CD4-positive, alpha-beta T cell treated with Interleukin-10 for 1 hour (primary cell): ENCODE measurements at regions not wholly inside any gene's neighbourhood (a gene's known extent, or its start where the extent isn't known, plus 50 kb on each side); places are given as distances from the start of the nearest gene placed in this dataset.
"Not testable (repeated sequence)": the region's sequence is repeated elsewhere in the genome, so short reads cannot be mapped to it uniquely, and the experiment has no call there.

Source experiments
- DNase-seq: peaks from one replicate; pipeline ENCODE4 v3.0.0-alpha.2; 2020

DNA sequence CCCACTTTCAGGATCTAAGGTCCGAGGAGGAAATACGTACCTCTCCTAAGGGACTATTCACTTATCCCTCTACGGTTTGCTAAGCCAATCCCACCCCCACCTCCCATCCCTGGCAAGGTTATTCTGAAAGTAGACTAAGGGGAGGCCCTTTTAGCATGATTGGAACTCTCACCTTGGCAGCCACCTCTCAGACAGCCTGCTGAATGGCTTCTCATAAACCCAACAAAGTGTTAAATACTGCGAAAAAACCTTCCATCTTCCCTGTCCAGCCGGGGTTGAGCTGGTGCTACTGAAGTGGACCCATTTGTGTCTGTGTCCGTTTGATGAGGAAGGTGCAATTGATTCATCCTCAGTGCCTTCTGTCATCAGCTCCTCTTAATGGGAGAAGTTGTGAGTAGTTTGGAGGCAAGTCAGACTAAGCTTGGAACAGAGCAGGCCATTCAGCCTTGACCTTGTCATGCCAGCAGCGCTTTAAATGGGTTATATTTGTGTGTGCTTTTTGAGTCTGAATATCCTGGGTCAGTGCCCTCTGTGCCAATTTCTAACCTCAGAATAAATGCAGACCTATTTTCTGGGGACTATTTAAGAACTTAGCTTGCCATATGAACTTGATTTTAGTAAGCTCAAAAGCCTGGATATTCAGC lies 476.3 kb upstream of the ZNF608 start:
- DNase-seq: no peak

DNA sequence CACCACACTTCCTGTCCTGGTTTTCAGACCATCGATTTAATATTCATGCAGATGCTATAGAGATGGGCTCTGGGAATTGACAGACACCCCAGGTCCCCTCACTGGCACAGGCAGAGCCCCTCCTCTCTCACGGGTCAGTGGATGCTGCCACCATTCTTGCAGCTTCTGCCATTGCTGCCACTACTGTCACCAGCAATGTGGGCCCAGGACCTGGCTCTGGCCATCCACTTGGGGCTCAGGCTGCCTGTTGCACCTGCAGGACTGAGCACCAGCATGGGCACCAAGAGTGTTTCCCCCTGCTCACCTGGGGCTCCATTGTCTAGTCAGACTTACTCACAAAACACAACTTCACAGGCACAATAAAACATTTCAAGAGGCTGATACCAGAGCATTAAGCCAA lies 479.0 kb upstream of the ZNF608 start:
- no peak for DNase-seq

DNA sequence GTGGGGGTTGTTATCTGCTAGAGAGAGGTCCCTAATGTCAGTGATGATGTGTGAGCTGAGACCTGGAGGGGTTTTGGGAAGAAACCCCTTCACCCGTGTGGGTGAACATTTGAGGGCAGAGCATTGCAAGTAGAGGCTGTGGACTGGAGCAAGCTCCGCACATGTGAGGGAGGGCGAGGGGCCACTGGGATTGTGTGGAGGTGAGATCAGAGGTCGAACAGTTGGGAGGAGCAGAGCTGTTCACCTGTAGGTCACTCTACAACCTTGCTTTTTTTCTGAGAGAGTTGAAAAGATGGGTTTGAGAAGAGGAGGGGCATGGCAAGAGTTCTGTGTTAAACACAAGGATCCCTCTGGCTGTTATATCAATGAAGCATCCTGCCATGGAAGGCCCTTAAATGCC lies 480.4 kb upstream of the ZNF608 start:
- DNase-seq: no peak

DNA sequence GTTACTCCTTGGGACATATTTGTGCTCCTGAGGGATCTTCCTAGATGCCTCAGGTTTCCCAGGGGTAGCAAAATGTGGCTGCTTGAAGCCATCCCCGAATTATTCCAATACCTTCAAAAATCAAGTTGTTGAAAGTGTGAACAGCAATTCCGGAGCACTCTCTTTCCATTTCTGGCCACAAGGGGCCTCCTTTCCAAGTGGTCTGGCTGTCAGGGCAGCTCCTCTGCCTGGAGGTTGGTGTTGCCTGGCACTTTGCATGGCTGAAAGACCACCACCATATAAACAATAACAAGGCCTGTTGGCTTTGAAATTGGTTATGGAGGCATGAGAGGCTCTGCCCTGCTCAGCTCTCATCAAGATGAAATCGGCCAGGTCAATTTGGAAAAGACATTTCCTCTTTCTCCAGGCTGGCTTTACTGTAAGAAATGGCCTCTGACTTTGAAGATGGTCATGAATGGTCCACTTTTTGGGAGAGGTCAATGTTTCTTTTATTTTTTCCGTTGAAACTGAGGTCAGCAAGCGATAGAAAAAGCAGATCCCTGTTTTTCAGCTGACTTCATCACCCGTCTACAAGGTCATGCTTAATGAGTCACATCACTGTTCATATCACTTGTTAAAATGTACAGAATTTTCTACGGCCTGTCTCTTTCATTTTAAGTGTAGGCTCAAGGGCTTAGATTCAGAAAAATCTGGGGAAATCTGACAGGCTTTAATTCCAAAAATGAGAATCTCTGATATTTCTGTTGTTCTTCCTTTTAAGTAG lies 481.1 kb upstream of the ZNF608 start:
- DNase-seq: no peak

DNA sequence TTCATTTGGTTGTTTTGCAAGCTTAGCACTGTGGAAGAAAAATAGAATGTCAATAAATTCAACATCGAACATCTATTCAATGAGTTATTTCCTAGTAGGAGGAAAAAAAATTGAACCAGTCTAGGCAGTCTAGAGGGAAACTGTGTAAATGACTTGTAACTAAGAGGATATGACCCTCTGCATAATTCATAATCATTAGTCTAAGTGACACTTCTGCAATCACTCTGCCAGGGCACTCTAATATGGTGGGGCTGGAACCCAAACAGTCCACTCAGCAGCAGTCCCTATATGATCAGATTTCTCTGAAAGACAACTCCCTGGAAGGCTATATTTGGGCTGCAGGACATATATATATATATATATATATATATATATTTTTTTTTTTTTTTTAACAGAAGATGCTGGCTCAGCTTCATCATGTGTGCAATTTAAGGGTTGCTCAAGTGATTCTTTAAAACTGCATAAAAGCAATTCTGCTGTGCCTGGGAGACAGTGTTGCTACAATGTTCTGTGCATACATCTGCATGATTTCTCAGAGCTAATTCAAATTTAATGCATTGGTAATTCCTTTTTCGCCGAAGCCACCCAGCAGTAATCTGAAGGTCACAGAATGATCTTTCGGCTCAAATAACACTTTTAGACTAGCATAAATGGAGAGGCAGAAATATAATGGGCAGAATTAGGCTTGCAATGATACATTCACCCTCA lies 482.1 kb upstream of the ZNF608 start:
- no peak for DNase-seq

DNA sequence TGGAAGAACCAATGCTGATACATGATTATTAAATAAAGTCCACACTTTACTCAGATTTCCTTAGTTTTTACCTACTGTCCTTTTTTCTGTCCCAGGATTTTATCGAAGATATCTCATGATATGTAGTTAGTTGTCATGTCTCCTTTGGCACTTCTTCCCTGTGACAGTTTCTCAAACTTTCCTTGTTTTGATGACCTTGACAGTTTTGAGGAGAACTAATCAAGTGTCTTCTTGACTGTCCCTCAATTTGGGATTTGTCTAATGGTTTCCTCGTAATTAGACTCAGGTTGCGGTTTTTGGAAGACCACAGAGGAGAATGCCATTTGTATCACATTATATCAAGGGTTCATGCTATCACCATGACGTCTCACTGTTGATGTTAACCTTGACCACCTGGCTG lies 483.1 kb upstream of the ZNF608 start:
- DNase-seq: no peak

DNA sequence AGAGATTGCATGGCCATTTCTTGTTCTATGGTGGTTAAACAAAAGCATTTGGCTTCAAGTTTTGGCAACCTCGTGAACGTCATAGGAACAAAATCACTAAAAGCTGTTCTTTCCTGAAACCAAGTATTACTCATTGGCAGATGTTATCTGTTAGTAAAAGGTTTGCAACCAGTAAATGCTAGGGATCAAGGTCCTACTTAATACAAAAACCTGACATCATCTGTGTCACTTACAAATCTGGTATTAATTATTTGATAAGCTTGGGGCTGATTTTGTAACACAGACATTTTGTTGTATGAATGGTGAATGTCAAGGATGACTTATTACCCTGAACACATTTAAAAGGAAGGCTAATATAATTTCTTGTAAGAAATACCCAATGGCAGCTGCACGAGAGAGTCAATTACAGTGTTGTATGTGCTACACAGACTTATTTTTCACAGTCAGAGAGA lies 486.4 kb upstream of the ZNF608 start:
- DNase-seq: no peak

DNA sequence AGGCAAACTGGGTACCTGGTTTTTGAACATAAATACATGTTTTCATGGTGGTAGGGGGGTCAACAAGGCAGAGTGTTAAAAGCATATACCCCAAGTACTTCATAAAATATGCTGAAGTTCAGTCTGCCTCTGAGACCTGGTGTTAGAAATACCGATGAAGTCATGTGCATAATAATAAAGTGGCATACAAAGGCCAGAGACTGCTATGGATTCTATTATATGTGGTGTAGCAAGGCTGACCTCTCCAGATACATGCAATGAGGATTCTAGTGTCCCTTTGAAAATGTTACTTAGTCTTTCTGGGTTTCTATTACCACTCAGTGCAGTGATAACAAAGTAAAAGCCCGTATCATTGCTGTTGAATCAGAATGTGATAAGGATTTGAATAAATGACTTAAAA lies 487.5 kb upstream of the ZNF608 start:
- no peak for DNase-seq

DNA sequence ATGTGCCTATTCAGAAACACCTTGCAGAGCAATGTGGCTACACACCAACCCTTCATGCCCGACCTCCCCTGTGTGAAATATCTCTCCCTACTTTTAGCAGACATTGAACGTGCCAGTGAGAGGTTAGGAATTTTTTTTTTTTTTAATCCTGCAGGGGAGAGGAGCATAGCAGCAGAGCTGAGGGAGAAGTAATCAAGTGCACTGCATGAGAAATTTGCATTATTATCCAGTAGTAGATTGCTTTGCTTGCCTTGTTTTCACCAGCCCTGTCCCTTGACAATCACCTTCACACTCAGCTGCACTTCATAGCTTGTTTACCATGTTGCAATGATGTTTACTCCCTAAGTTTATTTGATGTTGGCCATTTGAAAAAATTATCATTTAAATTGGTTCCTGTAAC lies 489.6 kb upstream of the ZNF608 start:
- DNase-seq: no peak

DNA sequence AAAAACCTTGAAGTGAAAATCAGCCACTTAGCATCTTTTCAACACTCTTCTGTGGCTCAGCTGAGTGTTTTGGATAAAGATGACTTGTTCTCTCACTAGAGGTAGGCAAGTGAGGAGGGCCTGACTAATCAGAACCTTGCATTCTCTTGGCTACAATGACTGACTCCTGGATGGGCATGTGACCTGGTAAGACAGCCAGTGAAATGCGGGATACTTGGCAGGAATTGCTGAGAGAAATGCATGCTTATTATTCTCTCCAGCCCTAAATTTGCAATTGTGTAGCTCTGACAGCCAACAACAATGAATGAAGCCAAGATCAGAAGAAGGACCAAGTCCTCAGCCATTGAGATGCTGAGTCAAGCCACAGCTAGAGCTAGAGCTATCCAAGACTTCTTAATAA lies 490.5 kb upstream of the ZNF608 start:
- DNase-seq: no peak

DNA sequence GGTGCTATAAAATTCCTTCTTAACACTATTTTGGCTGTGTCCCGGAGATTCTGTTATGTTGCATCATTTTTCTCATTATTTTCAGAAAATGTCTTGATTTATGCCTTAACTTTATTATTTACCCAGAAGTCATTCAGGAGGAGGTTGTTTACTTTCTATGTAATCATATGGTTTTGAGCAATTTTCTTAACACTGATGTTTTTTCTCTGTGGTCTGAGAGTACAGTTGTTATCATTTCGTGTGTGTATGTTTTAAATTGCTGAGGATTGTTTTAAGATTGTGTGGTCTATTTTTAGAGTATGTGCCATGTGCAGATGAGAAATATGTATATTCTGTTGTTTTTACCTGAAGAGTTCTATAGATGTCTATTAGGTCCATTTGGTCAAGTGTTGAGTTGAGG lies 498.1 kb upstream of the ZNF608 start:
- DNase-seq: no peak

DNA sequence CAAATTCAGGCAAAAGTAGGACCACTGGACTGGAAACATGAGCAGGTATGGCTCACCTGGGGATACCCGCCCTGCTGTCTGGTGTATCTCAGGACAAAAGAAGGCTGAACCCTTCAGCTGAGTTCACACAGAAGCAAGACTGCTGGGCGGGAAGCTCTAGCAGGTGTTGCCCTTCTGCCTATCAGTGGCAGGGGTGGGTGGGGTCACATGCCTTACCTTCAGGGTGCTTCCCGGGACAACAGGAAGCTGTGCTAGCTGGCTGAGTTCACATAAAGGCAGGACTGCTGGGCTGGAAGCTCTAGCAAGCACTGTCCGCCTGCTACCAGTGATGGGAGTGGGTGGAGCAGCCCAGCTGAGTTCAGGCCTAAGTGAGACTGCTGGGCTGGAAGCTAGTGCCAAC lies 498.8 kb upstream of the ZNF608 start:
- DNase-seq: no peak

DNA sequence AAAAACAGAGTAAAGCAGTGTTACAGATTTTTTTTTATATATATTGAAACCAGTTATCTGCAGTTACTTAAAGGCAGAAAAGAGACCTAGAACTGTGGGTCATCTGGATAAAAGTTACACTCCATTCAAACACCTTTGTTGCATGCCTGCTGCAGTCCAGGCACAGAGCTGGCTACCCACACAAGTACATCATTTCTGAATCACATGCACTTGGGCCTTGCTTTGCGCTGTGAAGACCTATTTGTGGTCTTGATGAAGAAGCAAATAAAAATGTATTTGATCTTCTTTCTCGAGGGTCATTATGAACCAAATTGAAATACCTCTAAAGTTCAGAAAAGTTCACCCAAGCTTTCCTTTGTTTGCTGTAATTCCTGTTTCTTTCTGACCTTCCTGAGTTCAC lies 503.0 kb upstream of the ZNF608 start:
- no peak for DNase-seq

DNA sequence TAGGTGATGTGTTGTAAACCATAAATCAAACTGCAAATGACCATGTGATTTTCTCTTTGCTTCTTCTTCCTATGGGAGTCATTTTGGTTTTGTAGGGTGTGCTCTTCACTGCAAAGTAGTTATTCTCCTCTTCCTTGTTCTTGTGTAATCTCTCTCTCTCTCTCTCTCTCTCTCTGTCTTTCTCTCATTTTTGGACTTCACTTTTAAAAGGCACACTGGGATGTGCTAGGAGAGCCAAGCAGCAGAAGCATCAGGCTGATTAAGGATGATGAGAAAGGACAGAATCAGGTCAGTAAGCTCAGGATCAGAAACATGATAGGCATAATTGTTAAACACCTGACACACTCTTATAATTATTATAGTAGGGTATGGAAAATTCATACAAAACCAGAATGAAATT lies 505.3 kb upstream of the ZNF608 start:
- no peak for DNase-seq

DNA sequence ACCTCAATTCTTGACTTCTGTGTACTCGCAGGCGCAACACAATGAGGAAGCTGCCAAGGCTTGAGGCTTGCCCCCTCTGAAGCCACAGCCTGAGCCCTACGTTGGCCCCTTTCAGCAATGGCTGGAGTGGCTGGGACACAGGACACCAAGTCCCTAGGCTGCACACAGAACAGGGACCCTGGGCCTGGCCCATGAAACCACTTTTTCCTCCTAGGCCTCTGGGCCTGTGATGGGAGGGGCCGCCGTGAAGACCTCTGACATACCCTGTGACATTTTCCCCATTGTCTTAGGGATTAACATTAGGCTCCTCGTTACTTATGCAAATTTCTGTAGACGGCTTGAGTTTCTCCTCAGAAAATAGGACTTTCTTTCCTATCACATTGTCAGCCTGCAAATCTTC lies 507.2 kb upstream of the ZNF608 start:
- not testable (repeated sequence) for DNase-seq

DNA sequence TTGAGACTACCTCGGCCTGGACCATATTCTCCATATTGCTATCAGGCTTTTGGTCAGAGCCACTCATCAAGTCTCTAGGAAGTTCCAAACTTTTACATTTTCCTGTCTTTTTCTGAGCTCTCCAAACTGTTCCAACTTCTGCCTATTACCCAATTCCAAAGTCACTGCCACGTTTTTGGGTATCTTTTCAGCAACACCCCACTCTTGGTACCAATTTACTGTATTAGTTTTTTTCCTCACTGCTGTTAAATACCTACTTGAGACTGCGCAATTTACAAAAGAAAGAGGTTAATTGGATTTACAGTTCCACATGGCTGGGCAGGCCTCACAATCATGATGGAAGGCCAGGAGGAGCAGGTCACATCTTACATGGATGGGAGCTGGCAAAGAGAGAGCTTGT lies 507.8 kb upstream of the ZNF608 start:
- no peak for DNase-seq

DNA sequence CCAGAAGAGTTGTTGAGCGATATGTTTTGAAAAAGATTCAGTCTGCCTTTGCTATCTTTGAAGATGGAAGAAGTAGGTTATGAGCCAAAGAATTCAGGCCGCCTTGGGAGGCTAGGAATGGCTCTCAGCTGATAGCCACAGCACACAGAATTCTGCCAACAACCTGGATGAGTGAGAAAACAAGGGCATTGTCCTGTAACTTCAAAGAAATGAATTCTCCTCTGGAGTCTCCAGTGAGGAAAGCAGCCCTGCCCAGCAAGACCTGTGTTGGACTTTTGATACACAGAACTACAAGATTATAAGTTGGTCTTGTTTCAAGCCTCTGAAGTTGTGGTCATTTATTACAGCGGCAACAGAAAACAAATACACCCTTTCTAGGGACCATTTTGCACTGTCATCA lies 509.9 kb upstream of the ZNF608 start:
- DNase-seq: no peak

DNA sequence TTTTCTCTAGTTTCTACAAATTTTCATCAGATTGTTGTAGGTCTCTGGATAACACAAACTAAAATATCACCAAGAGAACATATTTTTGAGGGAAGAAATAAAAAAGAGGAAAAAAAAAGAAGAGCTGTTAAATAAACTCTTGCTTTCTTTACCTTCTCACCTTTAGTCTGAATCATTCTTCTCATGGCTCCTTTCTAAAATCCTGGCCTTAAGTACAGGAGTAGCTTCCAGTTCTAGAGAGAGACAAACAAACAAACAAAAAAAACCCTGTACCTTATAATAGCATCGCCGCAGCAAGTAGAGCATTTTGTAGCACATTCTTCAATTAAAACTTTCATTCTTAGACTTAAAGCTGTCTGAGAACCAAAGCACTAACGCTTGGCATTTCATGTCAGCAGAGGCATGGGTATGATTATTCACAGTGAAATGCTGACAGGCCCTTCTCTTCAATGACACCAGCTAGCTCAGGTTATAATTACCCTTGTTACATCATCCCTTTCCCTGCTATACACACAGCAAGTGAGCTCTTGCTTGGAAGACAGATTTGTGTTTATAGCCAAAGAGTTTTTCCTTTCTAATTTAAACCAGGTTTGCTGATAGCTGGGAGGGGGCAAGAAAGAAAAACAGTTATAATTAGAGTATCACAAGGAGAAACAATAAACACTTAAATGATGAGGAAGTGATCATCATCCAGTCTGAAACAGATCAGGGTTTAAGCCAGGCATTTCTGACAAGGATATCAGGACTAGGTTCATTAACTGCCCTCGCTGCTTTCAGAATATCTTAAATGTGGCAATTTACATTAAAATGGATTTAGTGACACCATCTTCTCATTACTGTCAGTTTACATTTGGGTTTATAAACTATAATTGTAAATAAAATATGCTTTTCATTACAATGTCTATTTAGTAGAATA lies 510.9 kb upstream of the ZNF608 start:
- DNase-seq: no peak

DNA sequence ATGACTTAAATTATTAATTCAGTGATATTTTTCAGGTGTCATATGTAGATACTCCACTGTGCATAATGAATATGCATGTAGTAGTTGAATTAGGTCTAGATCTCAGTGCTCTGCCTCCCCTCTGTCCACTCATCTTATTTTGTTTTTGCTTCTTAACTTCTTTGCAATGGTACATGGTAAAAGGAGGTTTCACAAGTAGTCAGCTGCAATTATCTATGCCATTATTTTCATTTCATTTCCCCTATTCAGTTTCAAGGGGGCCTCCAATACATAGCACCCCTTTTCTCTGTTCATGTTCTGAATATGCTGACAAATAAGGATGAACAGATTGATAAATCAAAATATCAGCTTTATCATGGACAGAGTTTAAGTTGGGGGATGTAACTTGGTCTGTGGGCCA lies 511.6 kb upstream of the ZNF608 start:
- DNase-seq: no peak

DNA sequence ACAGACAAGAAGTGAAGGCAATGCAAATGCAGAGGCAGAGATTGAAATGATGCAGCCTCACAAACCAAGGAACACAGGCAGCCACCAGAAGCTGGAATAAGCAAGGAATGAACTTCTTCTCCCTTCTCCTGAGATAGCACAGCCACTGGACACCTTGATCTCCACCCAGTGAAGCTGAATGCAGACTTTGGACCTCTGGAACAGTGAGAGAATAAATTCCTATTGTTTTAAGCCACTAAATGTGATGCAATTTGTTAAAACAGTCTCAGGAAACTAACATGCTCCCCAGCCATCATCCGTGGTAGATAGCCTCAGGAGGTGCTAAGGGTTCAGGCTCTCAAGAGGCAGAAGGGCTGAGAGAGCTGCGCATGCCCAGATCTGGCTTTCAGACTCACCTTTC lies 512.2 kb upstream of the ZNF608 start:
- DNase-seq: no peak

DNA sequence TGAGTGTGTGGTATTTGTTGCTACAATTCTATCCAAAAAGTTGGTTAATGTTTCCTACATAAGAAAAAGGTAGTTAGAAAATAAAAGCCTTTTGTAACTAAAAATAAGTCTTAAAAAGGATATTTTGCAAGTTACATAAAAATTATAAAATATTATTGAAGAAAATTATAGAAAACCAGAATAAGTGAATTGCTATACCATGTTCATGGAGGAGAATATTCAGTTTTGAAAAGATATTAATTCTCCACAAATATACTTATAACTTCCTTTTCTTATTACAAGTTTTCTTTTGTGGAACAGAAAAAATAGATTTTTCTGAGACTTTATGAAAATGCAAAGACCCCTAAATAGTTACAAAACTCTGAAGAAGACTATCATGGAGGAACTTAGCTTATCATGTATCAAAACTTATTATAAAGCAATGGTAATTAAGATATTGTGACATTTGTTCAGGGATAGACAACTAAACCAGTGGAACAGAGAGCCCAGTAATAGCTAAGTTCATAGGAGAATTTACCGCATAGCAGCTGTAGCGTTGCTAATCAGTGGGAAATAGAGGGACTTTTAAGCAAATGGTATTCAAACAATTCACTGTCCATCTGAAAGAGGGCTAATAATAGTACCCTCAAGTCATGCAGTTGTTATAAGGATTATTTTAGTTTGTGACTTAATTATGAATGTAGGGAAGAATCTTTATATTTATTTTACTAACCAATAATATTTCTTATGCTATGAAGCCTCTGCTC lies 515.2 kb upstream of the ZNF608 start:
- DNase-seq: no peak

DNA sequence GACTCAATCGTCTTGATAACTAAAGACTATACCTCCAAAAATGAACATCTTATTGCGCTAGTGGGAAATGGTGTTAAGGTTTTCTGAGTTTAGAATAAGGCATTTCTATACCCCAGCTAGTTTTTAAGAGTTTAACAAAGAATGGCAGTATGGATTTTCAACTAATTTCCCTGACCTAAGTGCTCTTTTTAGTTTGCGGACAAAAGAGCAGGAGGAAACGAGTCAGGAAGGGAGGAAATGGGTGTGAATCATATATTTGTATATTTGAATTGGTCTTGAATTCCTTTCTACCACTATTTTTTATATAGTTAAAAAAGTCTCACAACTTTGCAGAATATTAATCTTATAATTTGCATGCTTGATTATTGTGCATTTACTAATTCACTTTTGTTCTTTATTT lies 516.3 kb upstream of the ZNF608 start:
- DNase-seq: no peak
